Umbilical cord (tissue), 1 donor: ENCODE measurements at regions not wholly inside any gene's neighbourhood (a gene's known extent, or its start where the extent isn't known, plus 50 kb on each side); places are given as distances from the start of the nearest gene placed in this dataset.
"Not testable (repeated sequence)": the region's sequence is repeated elsewhere in the genome, so short reads cannot be mapped to it uniquely, and the experiment has no call there.

Source experiments
- DNase-seq: peaks from one replicate; pipeline ENCODE4 v3.0.0-alpha.2; 2015; ENCODE audit warnings: low spot score

- no peak for DNase-seq
Measured at GRCh38 chr10:5268743-5269142, 72.1 kb downstream of the AKR1C4 start.

GRCh38 chr10:5269791-5270190 lies 73.2 kb downstream of the AKR1C4 start:
- DNase-seq = no peak

- DNase-seq = no peak
Measured at GRCh38 chr10:5271526-5271925, 74.9 kb downstream of the AKR1C4 start.

GRCh38 chr10:5272065-5272803 lies 75.6 kb downstream of the AKR1C4 start:
- DNase-seq = no peak

- no peak for DNase-seq
Measured at GRCh38 chr10:5274795-5275194, 78.2 kb downstream of the AKR1C4 start.

GRCh38 chr10:5281356-5281755 lies 83.4 kb upstream of the UCN3 start:
- no peak for DNase-seq

- no peak for DNase-seq
Measured at GRCh38 chr10:5282137-5282536, 82.6 kb upstream of the UCN3 start.

GRCh38 chr10:5283305-5284158 lies 81.2 kb upstream of the UCN3 start:
- DNase-seq = peak; percentile 42

GRCh38 chr10:5284311-5285057 lies 80.3 kb upstream of the UCN3 start:
- DNase-seq = no peak

- DNase-seq = peak; percentile 6
Measured at GRCh38 chr10:5285186-5285585, 79.6 kb upstream of the UCN3 start.

- DNase-seq = no peak
Measured at GRCh38 chr10:5288359-5288758, 76.4 kb upstream of the UCN3 start.

- DNase-seq = not testable (repeated sequence)
Measured at GRCh38 chr10:5289228-5289627, 75.5 kb upstream of the UCN3 start.

- peak; percentile 34 for DNase-seq
Measured at GRCh38 chr10:5291501-5292195, 73.1 kb upstream of the UCN3 start.

GRCh38 chr10:5292196-5292735 lies 72.5 kb upstream of the UCN3 start:
- DNase-seq = no peak

GRCh38 chr10:5292970-5293369 lies 71.8 kb upstream of the UCN3 start:
- DNase-seq = not testable (repeated sequence)

GRCh38 chr10:5293691-5294550 lies 70.8 kb upstream of the UCN3 start:
- DNase-seq = peak; percentile 15

GRCh38 chr10:5297466-5297865 lies 67.3 kb upstream of the UCN3 start:
- DNase-seq = no peak

GRCh38 chr10:5297996-5298395 lies 66.8 kb upstream of the UCN3 start:
- no peak for DNase-seq

- no peak for DNase-seq
Measured at GRCh38 chr10:5299950-5300349, 64.8 kb upstream of the UCN3 start.

- no peak for DNase-seq
Measured at GRCh38 chr10:5303504-5303903, 61.3 kb upstream of the UCN3 start.
